Retina (tissue), 1 donor: ENCODE measurements at regions not wholly inside any gene's neighbourhood (a gene's known extent, or its start where the extent isn't known, plus 50 kb on each side); places are given as distances from the start of the nearest gene placed in this dataset.

Experiments used
- DNase-seq: peaks from one replicate; pipeline ENCODE4 v3.0.0-alpha.2; 2016

DNA sequence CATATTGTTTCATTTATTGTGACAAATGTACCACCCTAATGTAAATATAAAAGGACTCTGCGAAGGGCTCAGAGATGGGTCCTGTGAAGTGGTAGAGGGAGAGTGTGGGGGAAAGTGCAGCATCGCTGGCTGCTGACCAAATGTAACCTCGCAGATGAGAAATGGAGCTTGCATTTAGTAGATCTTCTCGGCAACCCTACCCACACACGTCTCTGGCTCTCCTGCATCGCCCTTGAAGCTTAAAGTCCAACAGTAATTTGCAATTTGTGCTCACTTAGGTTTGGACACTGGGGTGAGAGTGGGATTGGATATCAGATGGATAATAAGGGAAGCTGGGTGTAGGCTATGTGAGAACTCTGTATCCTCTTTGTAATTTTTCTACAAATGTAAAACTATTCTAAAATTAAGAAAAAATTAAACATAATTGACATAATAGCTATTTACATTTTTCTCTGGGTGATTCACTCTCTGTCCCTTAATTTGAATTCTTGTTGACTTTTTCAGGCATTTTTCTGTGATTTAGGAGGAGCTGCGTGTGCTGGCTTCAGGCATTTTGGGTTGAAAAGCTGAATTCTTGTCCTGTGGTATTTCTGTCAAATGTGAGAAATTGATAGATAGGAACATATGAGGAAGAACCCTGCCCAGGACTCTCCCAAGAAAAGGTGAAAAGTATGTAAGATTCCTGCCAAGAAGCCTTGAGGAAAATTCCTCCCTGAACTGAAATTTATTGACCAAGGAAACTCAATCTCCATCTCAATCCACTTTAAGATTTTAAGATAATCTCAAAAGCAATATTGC is 524.7 kb upstream of the MCTP2 start:
- DNase-seq = no peak

DNA sequence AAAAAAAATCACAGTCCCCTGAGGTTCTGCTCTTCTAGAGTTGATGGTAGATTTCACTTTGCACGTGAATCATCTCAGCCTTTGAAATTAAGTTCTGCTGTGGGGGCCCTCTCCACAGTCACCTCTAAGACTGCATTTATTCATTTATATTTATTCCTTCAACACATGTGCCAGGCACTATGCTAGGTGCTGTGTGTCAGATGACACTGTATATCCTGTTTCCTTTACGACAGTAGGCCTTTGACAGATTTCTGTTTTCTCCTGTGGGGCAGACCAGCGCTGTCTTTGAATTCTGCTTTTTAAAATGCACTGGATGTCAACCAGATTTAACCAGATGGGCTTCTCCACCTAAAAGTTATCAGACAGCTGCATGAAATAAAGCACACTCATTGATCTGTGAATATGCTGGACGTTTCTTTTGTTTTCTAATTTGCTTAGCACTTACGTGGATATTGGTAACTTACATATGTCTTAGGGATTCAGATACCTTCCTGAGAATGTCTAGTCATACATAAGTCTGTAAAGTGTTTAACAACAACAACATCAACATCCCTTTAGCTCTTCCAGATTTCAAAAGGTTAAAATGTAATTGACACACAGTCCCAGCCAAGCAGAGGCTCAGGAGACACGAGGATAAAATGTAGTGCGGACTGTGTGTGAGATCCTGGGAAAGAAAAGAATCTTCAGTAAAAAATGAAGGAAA is 525.5 kb upstream of the MCTP2 start:
- DNase-seq = no peak

DNA sequence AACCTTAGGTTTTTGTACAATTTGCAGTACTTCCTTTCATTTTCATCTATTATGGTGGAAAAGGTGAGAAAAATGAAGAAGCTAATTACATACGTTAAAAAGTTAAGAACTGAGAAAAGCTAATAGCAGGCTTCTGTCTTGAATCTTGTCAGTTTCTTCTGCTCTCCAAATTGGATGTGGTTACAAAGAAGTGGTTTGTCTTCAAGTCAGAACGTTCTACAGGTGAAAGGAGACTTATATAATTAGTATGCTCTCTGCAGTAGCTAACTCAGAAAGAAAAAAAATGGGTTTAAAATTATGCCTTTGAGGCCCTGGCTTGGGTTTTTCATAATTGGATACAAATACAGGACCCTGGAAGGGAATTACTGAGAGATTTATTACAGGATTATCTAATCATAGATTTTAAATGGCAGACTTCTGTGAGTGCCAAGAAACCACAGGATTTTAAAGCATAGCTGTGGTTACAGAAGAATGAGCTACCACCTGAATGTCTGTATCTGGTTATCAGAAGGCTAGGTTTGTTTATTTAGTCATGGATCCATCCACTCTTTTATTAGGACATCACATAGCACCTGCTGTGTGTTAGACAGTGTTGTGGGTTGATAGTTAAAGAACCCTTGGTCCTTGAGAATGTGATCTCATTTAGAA is 528.1 kb upstream of the MCTP2 start:
- no peak for DNase-seq

DNA sequence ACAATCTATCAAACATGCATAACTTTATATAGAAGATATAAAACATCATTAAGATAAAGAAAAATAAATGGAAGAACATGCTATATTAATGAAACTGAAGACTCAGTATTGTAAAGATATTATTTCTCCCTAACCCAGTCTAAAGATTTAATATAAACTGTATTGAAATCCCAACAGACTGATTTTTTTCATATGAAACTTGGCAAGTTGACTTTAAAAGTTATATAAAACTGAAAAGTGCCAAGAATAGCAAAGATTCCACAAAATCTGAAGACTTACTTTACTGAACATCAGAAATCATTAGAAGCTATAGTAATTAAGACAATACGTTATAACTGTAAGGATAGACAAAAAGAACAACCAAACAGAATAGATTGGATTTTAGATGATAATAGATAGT is 531.3 kb upstream of the MCTP2 start:
- no peak for DNase-seq

DNA sequence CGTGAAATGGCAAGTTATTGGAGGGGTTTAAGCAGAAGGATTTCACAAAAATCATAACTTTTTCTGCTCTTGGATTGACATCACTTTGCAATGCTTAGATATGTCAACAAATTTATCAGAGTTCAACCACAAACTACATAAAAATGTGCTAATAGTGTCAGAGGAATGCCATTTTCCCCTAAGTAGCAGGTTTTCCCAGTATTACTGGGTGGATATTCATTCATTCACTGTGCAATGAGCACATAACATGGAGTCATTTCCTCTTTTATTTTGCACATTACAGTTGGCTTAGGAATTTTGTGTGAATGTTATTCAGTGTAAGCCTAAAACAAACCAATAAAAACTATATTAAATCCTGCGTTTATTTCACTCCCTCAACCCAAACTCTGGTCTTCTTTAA is 537.3 kb upstream of the MCTP2 start:
- DNase-seq = no peak

DNA sequence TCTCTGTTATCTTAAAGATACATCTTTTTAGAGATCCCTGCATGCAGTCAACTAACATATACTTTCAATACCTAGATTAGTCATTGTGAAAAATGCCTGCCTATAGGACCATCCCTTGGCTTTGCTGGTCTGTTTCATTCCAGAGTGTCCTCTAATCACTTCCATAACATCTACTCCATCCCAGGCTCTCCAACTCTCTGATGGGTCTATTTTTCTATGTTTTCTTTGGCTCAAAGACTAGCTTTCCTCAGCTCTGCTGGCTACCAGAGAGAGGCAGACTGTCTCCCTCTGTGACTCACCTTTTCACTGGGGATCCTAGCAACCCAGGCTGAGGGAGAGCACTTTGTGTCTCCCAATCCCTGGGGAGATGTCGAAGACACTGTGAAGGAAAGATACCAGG is 547.7 kb upstream of the MCTP2 start:
- DNase-seq = no peak

DNA sequence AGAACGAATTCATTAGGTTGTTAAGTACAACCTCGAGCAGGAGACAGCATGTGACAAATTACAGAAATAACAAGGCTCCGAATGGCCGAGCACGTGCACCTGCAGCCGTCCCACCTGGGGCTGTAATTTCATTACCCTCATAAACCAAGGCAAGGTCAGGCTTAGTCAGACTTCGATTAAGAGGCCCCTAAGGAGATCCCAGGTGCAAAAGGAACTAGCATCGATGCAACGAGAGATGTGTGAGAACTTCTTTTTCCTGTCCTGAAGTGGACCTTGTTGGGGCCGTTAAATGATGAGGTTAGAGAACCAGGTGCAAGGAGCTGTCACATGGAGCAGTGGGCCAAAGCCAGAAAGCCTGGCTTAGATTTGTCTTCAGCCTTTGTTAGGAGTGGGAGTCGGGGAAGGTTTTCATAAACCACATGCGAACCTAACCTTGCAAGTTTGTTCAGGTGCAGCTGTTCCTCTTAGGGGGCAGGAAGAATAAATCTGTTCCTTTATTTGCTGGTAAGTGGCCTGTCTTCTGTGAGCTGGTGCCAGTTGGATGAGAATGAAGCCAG is 559.9 kb upstream of the MCTP2 start:
- DNase-seq = no peak

DNA sequence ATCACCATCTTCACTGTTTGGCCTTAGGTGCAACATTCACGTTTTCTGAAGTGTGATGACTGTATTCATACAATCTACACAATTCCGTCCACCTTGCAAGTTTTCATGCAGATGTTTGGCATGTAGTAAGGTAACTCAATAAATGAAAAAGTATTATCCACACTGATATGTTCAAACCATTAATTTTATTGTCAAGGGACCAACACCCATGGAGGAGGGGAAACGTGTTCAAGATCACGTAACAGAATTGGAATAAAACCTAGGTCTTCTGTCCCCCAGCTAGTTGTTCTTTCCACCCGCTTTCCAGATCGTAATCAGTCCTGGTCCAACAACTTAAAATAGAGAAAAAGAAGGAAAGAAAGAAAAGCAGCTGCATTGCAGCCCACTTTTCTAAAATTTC is 560.4 kb upstream of the MCTP2 start:
- DNase-seq = no peak

DNA sequence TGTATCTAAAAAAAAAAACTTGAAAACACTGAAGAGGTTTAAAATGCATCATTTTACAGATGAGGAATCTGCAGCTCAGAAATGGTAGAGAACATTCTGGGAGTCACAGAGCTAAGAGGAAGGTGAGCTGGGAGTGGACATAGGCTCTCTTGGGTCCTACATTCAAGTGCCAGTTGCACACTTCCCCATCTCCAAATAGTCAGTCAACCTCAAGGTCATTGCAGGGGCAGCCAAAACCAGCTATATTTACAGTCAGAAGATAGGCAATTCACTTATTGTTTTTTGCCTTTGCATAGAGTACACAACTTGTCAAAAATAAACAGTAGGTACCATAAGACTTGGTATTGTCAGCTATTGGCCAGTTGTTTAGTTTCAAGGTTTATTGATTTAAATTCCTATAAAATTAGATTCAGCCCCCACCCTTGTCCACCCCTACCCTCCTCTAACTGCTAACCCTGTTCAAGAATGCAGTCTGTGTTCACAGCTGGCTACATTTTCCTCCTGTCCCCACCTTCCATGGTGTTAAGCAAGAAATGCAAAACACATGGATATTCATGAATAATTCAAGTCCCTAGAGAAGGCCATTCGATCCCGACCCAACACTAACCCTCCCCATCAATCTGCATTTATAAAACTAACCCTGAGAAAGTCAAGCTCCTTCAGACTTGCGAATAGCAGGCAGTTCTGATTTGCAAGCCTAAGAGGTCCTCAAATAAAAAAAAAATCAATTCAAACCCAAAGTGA is 567.0 kb upstream of the MCTP2 start:
- DNase-seq = no peak

DNA sequence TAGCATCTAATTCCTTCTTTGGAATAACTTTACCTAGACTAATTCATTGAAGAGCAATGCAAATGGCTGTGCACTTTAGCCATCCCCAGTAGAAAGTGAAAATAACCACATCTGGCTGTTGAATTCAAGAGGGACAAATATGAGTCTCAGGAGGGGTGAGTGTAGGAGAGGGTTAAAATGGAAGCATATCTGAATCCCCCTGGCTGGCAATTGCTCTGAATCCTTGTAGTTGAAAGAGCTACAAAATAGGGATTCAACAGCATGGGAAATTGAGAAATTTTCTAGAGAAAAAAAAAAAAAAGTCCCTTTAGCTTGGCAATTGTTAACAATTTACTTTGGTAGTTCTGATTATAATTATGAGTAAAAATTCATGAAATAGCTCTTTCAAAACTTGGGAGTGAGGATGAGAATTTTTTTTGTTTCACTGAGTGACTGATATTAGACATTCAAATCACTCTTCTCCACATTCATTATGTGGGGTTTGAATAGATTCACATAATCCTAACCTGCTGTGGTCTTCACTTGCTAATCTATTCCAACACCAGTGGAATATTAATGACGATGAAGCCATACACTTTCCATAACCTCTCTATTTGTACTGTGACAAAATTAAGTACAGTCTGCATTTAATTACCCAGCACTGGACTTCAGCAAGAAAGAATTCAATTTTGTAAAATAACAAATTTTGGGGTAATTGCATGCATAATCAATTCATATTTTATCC is 569.0 kb upstream of the MCTP2 start:
- no peak for DNase-seq

DNA sequence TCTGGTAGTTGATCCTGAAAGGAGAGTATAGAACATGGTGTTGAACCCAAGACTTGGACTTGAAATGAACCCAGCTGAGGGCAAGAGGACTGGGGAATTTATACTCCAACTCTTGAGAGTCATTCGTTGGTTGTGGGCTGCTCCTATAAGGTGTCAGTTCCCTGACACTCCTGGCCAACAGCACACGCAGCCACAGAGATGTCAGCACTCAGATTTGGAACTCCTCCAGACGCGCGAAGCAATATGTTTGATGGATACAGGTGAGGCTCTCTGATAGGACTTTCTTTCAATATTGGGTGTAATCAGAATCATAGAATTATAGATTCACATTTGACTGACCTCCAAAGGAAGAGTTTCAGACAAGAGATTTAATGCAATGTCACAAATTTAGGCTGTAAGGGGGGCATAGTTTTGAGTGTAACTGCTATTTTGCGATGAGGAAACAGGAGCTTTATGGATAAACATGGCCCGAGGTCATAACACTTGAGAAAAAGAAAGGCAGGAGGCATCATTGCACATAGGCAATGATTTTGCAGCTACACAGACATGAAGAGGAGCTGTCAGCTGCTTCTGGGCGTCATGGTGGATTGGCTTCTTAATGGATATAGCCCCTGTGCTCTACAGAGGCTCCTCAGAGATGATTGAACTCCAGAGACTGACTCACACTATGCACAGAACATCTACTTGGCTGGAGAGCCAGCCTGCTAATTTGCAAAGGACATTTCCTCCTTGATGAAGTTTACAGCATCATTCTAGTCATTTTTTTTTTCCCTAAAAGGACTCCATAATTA is 569.2 kb upstream of the RGMA start:
- DNase-seq = peak; percentile 15

DNA sequence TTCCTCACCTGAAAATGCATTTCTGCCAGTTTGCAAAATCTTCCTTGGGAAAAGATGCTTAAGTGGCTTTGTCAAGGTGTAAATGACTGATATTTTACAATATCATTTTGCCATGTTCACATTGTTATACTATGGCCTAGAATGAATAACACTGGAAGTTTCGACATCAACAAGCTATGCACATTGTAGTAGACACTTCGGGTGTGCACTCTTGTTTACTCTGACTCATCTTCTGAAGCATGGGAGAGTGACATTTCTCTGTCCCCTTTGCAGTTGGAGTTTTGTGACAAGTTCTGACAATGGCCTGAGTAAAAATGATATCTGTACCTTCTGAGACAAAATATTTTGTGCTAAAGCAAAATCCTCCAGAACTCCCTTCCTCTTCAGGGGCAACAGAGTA is 567.0 kb upstream of the RGMA start:
- DNase-seq = no peak

DNA sequence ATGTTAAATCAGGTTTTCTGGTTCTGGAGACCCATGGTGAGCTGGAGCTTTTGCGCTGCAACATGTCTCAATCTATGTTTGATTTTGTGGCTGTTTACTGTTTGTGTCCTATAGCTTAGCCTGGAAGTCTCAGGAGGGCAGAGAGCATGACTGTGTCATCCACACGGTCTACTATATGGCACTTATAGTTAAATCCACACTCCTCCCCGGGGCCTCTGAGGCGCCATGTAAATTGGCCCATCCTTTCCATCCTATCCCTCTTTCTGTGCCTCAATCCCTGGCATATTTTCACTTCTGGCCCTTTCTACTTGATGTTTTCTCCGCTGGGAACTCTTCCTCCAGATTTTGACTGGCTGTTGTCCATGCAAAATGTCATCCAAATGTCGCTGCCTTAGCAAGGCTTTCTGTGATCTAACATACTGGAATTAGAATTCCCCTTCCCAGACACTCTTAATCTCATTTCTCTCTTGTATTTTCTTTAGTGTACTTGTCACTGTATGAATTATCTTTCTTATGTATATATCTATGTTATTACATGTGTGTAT is 560.8 kb upstream of the RGMA start:
- no peak for DNase-seq

DNA sequence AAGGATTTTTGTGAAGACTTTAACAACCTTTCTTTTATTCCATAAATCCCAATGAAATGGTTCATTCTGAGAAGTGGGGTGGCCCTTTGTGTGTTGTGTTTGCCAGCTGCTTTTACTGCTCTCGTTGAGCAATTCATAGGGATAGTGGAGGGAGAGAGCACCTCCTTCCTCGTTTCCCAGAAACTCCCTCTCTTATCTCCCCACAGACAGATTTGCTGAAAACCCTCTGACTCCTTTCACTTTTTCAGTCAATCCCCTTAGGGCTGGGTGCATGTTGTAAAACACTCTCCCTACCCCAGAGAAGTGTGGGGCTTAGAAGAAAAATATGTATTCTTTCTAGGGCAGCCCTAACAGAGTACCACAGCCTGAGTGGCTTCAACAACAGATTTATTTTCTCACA is 557.2 kb upstream of the RGMA start:
- DNase-seq = no peak

DNA sequence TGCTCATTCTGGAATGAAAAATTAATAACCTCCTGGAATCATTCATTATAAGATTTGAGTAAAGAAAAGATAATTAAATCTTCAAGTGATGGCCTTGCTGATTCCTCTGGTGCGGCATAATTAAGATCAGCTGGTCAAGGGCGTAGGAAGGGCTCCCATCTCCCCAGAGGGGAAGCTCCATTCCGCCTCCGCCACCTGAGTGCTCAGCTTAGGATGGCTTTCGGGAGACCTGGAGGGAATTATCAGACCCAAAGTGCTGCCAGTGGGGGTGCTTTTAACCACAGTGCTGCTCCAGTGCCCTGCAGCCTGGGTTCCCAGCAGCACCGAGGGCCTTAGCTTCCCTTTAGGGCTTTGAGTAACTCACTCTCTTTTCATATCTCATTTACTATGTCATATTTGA is 556.6 kb upstream of the RGMA start:
- peak; percentile 28 for DNase-seq

DNA sequence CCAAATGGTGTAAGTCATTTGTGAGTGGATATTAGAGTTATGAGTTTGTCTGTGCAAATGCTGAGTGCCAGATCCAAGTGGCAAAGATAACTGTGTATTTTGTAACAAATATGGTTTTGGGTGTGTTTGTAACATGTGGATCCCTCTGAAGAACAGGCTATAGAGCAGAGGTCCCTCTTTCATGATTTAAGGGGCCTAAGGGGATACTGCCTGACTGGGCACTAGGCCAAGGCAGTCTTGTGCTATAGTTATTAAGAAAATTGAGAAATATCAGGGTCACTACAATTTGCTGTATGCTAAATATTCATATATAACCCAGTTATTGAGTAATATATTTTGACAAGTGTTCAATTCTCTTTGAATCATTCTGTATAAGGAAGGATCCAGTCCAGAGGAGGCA is 555.6 kb upstream of the RGMA start:
- no peak for DNase-seq

DNA sequence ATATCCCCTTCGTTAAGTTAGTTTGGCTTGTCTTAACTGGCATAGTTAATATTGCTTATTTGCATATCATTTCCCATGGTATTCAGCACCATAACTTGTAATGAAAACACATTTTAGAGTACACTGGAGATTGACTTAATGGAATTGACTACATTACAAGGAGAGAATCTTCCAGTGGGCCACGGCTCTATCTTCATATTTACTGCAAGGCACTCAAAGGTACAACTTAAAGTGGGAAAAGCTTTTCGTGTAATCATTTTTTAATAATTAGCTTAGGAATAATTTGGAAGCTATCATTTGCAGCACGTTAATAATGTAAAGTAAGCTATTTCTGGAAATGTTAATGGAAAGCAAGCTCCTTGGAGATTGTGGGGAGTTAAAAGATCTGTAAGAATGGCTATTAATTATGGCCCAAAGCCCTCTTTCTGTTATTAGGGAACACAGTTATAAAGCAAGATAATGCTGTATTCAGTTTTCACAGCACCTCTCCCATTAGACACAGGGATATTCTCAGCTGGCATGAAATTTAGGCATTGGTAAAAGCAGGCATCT is 551.5 kb upstream of the RGMA start:
- no peak for DNase-seq

DNA sequence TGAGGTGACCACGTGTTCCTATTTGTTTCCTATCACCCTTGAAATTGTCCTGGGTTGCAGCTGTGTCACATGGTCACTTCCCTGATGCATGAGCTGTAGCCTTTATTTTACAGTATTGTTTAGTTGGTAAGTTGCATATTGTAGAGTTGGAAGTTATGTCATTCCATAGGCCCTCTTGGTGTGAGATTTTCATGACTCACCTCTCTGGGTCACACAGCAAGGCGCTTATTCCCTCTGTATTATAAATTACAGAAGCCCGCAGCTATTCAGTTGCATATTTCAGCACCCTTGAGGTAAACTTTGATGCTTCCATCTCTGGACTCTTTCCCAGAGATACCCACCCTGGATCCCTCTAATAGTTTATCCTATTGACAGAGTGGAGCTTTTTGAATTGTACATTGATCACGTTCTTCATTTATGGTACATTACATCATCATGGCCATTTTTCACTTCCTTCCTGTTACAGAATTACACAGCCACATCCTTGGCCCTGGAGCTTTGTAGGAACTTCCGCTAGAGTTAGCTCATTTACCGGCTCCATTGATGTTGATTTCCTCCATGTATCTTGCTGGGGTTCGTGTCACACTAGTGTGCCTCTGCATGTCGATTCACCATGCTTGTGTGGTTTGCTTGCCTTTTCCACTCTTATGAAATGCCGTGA is 543.1 kb upstream of the RGMA start:
- no peak for DNase-seq

DNA sequence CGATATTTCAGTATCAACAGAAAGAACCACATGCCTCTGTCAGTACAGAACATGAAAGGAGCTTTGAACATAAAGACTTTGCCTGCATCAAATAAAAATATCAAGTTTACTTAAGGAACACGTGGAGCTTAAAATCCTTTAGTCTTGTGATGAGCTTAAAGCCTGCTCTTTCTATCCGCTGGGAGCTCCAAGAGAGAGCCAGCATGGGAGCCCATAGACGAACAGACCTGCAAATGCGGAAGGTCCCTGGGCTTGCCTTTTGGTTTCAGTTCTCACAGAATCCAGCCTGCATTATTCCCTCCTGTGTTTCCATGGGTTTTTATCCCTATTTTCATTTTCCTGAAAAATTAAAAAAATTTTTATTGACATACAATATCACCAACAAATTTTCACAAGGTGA is 530.6 kb upstream of the RGMA start:
- no peak for DNase-seq

DNA sequence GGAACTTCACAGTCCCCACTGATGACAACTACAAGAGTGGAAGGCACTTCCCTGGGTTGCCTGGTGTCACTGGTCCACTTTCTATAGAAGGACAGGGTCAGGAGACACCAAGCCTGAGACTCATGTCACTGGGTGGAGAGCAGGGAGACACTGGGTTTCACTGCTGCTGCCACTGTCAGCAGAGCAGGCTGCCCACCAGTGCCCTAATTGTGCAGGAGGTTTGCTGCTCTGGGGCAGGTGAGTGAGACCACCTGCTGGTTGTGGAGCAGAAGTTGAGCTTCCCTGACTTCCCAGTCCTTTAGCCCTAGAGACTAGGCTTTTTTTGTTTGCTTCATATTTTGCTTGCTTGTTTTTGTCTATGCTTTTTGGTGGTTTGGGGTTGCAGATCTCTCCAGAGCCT is 528.4 kb upstream of the RGMA start:
- no peak for DNase-seq
